GM18907 (cell line): ENCODE measurements at regions not wholly inside any gene's neighbourhood (a gene's known extent, or its start where the extent isn't known, plus 50 kb on each side); places are given as distances from the start of the nearest gene placed in this dataset.

Experiments
- ATAC-seq: cut with Tn5 transposase; IDR thresholded peaks from one replicate; pipeline ENCODE4 v1.9.1; 2021; ENCODE audit warnings: mild to moderate bottlenecking, moderate library complexity; ENCODE audit not compliant: unreplicated experiment

DNA sequence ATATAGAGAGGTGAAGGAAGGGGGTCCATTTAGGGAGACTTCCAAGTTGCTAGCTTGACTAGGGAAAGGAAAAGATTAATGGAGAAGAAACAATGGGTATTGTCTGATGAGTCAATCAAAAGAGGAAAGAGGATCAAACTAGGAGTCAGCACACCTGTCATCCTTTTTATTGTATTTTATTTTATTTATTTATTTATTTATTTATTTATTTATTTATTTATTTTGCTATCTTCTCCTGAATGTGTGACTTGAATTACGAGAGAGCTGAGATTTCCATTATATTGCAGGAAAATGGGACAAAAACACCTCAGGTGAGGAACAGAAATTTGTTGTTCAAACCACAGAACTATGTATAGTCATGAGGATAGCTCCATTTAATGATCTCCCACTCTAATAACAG, 58.9 kb downstream of the NUDT11 start:
- ATAC-seq: no peak

GRCh38 chrX:51435101-51435500, 61.3 kb downstream of the NUDT11 start:
- ATAC-seq: no peak

GRCh38 chrX:51421972-51422597, 74.3 kb downstream of the NUDT11 start:
- ATAC-seq: no peak

- ATAC-seq: no peak
Observed at GRCh38 chrX:51420610-51421009, 75.8 kb downstream of the NUDT11 start.

GRCh38 chrX:51408462-51408861, 75.8 kb downstream of the NUDT10 start:
- no peak for ATAC-seq

DNA sequence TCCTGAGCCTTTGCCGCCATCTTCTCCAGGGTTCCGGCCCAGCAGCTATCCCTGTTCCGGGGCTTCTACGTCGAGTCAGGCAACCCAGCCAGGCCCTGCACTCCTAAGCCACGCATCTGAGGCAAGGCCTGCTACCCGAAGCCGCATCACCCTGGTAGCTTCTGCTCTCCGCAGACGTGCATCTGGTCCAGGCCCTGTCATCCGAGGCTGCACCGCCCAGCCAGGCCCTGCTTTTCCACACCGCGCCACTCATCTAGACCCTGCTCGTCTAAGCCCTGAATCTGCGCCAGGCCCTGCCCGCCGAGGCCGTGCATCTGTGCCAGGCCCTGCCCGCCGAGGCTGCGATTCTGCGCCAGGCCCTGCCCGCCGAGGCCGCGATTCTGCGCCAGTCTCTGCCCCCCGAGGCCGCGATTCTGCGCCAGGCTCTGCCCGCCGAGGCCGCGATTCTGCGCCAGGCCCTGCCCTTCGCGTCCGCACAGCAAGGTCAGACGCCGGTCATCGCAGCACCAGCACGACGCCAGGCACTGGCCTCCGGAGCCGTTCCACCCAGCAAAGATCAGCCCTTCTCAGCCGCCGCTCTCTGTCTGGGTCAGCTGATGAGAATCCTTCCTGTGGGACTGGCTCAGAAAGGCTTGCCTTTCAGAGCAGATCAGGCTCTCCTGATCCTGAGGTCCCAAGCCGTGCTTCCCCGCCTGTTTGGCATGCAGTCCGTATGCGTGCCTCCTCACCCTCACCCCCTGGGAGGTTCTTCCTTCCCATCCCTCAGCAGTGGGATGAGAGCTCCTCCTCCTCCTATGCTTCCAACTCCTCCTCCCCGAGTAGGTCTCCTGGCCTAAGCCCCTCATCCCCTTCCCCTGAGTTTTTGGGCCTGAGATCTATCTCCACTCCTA, 75.1 kb downstream of the NUDT10 start:
- ATAC-seq: no peak

GRCh38 chrX:51406688-51407519, 74.3 kb downstream of the NUDT10 start:
- no peak for ATAC-seq

- ATAC-seq: no peak
Observed at GRCh38 chrX:51404445-51404844, 71.8 kb downstream of the NUDT10 start.

- ATAC-seq: peak; percentile 45
Observed at GRCh38 chrX:51395810-51396728, 63.4 kb downstream of the NUDT10 start.

DNA sequence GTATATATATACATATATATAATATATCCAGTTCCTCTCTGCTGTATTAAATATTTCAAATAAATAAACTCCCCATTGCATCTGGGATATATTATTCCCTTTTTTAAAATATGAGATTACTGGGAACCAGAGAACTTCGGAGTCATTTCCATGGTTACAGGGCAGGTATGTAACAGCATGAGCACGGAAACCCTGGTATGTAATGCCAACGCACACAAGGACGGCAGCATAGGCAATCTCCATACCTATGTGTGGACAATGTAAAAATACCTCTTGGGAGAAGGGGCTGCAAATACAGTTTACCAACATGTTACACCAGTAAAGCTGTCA, 62.8 kb downstream of the NUDT10 start:
- no peak for ATAC-seq
